LNCaP clone FGC (cell line): ENCODE measurements at regions not wholly inside any gene's neighbourhood (a gene's known extent, or its start where the extent isn't known, plus 50 kb on each side); places are given as distances from the start of the nearest gene placed in this dataset.

Experiments
- DNase-seq: peaks from one replicate; pipeline ENCODE4 v3.0.0-alpha.2; 2011; ENCODE audit warnings: low read depth
- H3K4me3 ChIP-seq: 2 replicates; pipeline ENCODE4 v1.5.1; 2011; ENCODE audit warnings: mild to moderate bottlenecking, low read depth, low read length, control low read depth
- TF ChIP-seq, protein P1 (sequence below): IDR thresholded peaks from 2 replicates; pipeline ENCODE4 v1.5.1; 2012; ENCODE audit warnings: mild to moderate bottlenecking; ENCODE audit not compliant: control insufficient read depth, insufficient read depth; ENCODE audit errors: extremely low read depth

DNA sequence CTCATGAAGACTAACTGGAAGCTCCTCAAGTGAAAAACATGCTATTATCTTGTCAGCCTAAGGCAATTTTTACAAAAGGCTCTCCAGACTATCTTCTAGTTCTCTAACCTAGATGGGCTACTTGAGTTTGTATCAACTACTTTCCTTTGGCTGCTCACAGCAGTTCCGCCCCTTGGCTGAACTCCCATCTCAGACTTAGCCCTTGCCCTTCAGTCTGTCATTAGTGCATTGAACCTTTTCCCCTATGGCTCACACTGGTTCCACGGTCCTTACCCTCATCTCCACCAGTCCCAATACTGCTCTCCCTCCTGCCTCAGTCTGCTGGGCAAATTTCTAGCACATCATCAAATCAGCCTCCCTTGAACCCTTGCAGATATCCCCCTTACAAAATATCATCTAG lies 362.3 kb downstream of the PPP1R2C start:
- H3K4me3 ChIP-seq = no peak overlapping the region
- TF ChIP-seq, protein P1, sequence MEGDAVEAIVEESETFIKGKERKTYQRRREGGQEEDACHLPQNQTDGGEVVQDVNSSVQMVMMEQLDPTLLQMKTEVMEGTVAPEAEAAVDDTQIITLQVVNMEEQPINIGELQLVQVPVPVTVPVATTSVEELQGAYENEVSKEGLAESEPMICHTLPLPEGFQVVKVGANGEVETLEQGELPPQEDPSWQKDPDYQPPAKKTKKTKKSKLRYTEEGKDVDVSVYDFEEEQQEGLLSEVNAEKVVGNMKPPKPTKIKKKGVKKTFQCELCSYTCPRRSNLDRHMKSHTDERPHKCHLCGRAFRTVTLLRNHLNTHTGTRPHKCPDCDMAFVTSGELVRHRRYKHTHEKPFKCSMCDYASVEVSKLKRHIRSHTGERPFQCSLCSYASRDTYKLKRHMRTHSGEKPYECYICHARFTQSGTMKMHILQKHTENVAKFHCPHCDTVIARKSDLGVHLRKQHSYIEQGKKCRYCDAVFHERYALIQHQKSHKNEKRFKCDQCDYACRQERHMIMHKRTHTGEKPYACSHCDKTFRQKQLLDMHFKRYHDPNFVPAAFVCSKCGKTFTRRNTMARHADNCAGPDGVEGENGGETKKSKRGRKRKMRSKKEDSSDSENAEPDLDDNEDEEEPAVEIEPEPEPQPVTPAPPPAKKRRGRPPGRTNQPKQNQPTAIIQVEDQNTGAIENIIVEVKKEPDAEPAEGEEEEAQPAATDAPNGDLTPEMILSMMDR = no peak
- DNase-seq = no peak

DNA sequence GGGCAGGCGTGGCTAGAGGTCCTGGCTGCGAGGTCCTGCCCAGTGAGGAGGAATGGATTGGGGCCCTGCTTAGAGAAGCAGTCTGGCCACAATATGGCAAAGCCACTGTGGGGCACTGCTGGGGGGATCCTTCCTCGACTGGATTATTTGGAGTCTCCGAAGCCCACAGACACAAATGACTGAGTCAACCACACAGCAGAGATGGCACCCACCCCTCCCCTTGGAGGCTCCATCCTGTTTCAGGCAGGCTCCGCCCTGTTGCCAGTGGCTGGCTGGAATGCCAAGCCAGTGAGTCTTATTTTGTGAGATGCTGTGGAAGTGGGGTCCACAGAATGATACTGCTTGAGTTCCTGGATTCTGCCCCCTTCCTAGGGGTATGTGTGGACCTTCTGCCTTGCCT lies 363.9 kb downstream of the PPP1R2C start:
- TF ChIP-seq, protein P1 = no peak
- DNase-seq = no peak
- H3K4me3 ChIP-seq = no peak overlapping the region

DNA sequence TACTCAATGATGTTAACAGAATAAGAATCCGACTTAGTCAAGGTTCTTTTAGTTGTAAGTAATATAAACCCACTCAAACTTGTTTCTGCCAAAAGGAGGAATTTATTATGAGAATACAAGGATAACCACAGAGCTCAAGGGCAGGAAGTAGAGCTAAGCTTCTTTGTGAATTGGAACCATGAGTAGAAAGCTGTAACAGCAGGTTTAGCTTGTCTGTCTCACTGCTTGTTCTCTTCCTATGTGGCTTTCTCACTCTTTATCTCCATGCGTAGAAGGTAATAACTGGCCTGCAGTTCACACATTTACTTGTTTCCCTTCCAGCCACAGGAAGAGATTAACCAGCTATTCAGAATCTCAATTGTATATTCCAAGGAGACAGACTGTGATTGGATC lies 378.3 kb downstream of the PPP1R2C start:
- no peak for DNase-seq
- no peak overlapping the region for H3K4me3 ChIP-seq
- TF ChIP-seq, protein P1 = no peak

DNA sequence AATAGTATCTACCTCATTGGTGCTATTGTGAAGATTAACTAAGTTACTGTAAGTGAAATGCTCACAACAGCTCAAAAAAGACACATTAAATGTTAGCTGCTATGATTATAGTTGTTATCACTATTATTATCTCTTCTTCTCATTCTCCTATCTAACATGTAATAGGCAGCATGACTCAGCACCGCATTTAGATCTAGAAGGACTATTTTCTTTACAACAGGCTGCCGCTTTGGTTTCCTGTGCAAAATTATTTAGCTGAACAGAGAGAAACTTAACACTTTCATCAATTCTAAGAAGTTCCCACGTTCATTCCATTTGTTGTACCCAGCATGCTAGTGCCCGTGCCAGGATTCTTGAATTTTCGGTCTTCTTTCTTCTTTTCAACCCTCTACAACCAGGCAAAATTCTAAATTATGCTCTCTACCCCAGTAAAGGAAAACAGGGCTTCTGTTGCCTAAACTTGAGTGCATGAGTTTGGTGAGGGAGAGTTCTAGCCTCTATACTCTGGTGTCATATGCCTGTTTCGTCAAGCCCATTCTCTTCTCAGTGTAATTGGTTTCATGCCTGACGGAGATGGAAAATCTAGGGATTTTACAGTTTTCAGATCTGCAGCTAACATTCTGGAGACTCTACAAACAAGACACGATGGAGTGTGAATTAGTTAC lies 378.9 kb downstream of the PPP1R2C start:
- no peak for DNase-seq

DNA sequence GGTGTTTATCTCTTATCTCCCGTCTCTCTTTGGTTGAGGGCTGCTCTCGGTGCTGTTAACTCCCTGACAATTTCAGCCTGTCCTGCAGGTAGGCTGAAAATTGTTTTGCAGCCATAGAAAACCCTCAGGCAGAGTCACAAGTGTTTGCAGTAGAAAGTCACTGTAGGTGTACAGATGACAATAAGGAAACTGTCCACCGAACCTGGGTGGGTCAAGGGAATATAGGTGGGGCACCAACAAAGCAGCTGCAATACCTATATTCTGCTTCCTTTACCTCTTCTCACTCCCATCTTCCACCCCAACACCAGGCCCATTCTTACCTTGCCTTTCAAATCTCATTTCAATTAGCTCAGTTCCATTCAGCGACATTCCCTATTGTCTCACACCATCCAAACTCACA lies 381.8 kb downstream of the PPP1R2C start:
- TF ChIP-seq, protein P1 = no peak
- no peak for DNase-seq
- H3K4me3 ChIP-seq = no peak overlapping the region

More for the DNA sequence above, 378.9 kb downstream of the PPP1R2C start:
- no peak overlapping the region for H3K4me3 ChIP-seq
- TF ChIP-seq, protein P1 = no peak

DNA sequence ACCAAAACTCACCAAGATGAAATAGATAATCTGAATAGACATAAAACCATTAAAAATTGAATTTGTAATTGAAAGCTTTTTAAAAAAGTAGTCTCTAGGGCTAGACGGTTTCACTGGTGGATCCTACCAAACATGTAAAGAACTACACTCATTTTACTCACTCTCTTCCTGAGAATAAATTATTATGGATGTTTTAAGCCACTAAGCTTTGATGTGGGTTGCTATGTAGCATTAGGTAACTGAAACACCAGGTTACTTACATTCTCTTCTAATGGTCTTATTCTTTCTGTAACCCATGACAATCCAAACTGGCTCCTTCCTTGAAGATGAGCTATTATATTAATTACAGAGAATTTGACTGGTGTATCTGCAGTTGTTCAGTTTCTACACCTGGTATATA lies 385.1 kb downstream of the PPP1R2C start:
- DNase-seq = no peak
- no peak overlapping the region for H3K4me3 ChIP-seq
- TF ChIP-seq, protein P1 = no peak

DNA sequence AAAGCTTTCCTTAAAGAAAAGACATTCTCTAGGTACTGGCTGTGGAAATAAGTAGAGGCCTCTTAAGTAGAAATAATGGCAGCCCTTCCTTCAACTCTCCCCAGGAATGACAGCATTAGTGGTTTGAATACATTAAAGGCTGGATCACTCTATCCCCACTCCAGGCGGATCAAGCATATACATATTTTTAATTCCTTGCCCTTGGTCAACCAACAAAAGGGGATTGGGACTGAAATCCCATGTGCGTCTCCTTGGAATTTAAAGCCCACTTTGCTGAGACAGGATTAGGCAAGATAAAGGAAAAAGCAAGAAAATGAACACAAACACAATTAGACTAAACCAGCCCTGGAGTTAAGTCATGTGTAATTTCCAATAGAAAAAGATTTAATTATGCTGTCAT lies 391.3 kb downstream of the PPP1R2C start:
- no peak overlapping the region for H3K4me3 ChIP-seq
- TF ChIP-seq, protein P1 = no peak
- no peak for DNase-seq
